Psoas muscle (tissue), 7 donors: ENCODE measurements at regions not wholly inside any gene's neighbourhood (a gene's known extent, or its start where the extent isn't known, plus 50 kb on each side); places are given as distances from the start of the nearest gene placed in this dataset.

Source experiments
- ATAC-seq, 4 donors: fragments of 200-7000 bp; cut with Tn5 transposase; one replicate each; pipeline ENCODE4 v1.9.1; 2020; ENCODE audit warnings: moderate library complexity in 3 of 4, mild to moderate bottlenecking in 2 of 4
- DNase-seq, 2 donors: peaks; one replicate each; pipeline ENCODE4 v3.0.0-alpha.2; 2020
- H3K27ac ChIP-seq: fragments of 200-600 bp; one replicate; pipeline ENCODE4 v1.8.0; 2022
- H3K27me3 ChIP-seq, 3 donors: fragments of 200-600 bp in 1 of 3; one replicate each; pipeline versions ENCODE4 v1.6.1 to v1.8.0; 2013 to 2022; ENCODE audit warnings: low read length in 2 of 3, mild to moderate bottlenecking in 2 of 3, moderate library complexity in 1 of 3; ENCODE audit not compliant: insufficient read depth in 3 of 3
- H3K36me3 ChIP-seq, 2 donors: fragments of 200-600 bp in 1 of 2; one replicate each; pipeline versions ENCODE4 v1.6.1 to v1.8.0; 2013 to 2022; ENCODE audit warnings: low read depth in 1 of 2, mild to moderate bottlenecking in 1 of 2, moderate library complexity in 1 of 2; ENCODE audit not compliant: insufficient read depth in 1 of 2
- H3K4me1 ChIP-seq: fragments of 200-600 bp; one replicate; pipeline ENCODE4 v1.8.0; 2022
- H3K4me3 ChIP-seq: fragments of 200-600 bp; one replicate; pipeline ENCODE4 v1.8.0; 2022; ENCODE audit warnings: mild to moderate bottlenecking
- H3K9me3 ChIP-seq: fragments of 200-600 bp; one replicate; pipeline ENCODE4 v1.8.0; 2022
- CTCF ChIP-seq: fragments of 200-600 bp; IDR thresholded peaks from one replicate; pipeline ENCODE4 v1.8.0; 2022; ENCODE audit warnings: antibody characterized with exemption
- WGBS, 3 donors: extraction: QIAGEN DNeasy Blood & Tissue Kit; methylation state at CpG; one replicate each; pipeline versions ENCODE4 v1.1.6 to v1.1.7; 2013; 5-methylcytosine and 5-hydroxymethylcytosine counted together
- intact Hi-C, 2 donors: fragments of 100-400 bp; cut with DNase I; formaldehyde crosslinking; loops; one replicate each; pipeline versions ENCODE4 v1.11.0 to v1.14.2; 2022
- donor health status: healthy with polysubstance abuse.
- donor health status: DM: no; HTN: no; CAD: no; lungs with moderate emphysema.
- donor health status: Bipolar disorder and iron deficiency.
- donor health status: healthy.
- donor health status: DM: yes; HTN: yes; CAD: no.
- donor health status: DM: no; HTN: no; CAD: no.
- donor health status: DM: yes; HTN: yes; CAD: no.

GRCh38 chr11:123330071-123330470, 100.0 kb upstream of the GRAMD1B start:
- H3K4me3 ChIP-seq: no peak overlapping the region
- no peaks in the 10 kb centered on the region for H3K9me3 ChIP-seq
- no peak for ATAC-seq
- 34 to 46% (median 37%) methylated on average over 4 of the region's 4 CpGs for WGBS, 3 donors
- DNase-seq: no peak
- intact Hi-C loops: no loop called here
- no peak overlapping the region for H3K27ac ChIP-seq
- H3K27me3 ChIP-seq: no peaks in the 10 kb centered on the region
- H3K36me3 ChIP-seq: no peaks in the 10 kb centered on the region
- TF ChIP-seq CTCF: no peak
- H3K4me1 ChIP-seq: peaks cover 15% of the 10 kb centered on the region

- no peak overlapping the region for H3K4me3 ChIP-seq
- WGBS, 3 donors: 70 to 73% (median 72%) methylated on average over 5 of the region's 5 CpGs
- ATAC-seq: no peak
- TF ChIP-seq CTCF: no peak
- DNase-seq: no peak
- no peaks in the 10 kb centered on the region for H3K9me3 ChIP-seq
- no peaks in the 10 kb centered on the region for H3K36me3 ChIP-seq
- intact Hi-C loops: no loop called here
- H3K27me3 ChIP-seq: no peaks in the 10 kb centered on the region
- H3K4me1 ChIP-seq: peaks cover 15% of the 10 kb centered on the region
- no peak overlapping the region for H3K27ac ChIP-seq
Measured at GRCh38 chr11:123328281-123328867, 101.7 kb upstream of the GRAMD1B start.

GRCh38 chr11:123325533-123325932, 104.5 kb upstream of the GRAMD1B start:
- Histone ChIP-seq H3K36me3 (no peaks in the 10 kb centered on the region), H3K27me3 (no peaks in the 10 kb centered on the region), H3K4me1 (peaks cover 4% of the 10 kb centered on the region), H3K9me3 (no peaks in the 10 kb centered on the region), H3K4me3 (no peak overlapping the region), H3K27ac (no peak overlapping the region)
- WGBS, 3 donors: 52 to 74% (median 57%) methylated on average over 3 of the region's 3 CpGs
- intact Hi-C loops: no loop called here
- ATAC-seq (no peak), DNase-seq (no peak)
- TF ChIP-seq CTCF: no peak

- DNase-seq: no peak
- intact Hi-C loops: no loop called here
- TF ChIP-seq CTCF: no peak
- 43 to 46% (median 46%) methylated on average over 3 of the region's 3 CpGs for WGBS, 3 donors
- no peaks in the 10 kb centered on the region for H3K4me1 ChIP-seq
- no peaks in the 10 kb centered on the region for H3K9me3 ChIP-seq
- no peaks in the 10 kb centered on the region for H3K27me3 ChIP-seq
- H3K27ac ChIP-seq: no peak overlapping the region
- no peaks in the 10 kb centered on the region for H3K36me3 ChIP-seq
- no peak for ATAC-seq
- H3K4me3 ChIP-seq: no peak overlapping the region
Measured at GRCh38 chr11:123323568-123323967, 106.5 kb upstream of the GRAMD1B start.

- Histone ChIP-seq H3K4me3 (no peak overlapping the region), H3K4me1 (no peaks in the 10 kb centered on the region), H3K9me3 (no peaks in the 10 kb centered on the region), H3K36me3 (no peaks in the 10 kb centered on the region), H3K27ac (no peak overlapping the region), H3K27me3 (no peaks in the 10 kb centered on the region)
- no peak for ATAC-seq
- no peak for TF ChIP-seq CTCF
- intact Hi-C loops: no loop called here
- WGBS, 3 donors: 39 to 58% (median 54%) methylated on average over 3 of the region's 3 CpGs
- DNase-seq: no peak
Measured at GRCh38 chr11:123321636-123322035, 108.4 kb upstream of the GRAMD1B start.
